A673 (cell line): ENCODE measurements at regions not wholly inside any gene's neighbourhood (a gene's known extent, or its start where the extent isn't known, plus 50 kb on each side); places are given as distances from the start of the nearest gene placed in this dataset.

Source experiments
- BruUV-seq: library from RNA; stranded (reverse); fragments of 400-500 nt; replicated peaks from 2 replicates; lab custom pipeline; 2021; lab: Mats Ljungman, UMichigan
- CTCF ChIA-PET: fragments of 300-600 bp; sonication (Branson Sonifier 250); formaldehyde crosslinking; loops from one replicate; lab custom pipeline; 2022; ENCODE audit warnings: antibody characterized with exemption; lab: Charles Lee
- POLR2A ChIA-PET: fragments of 300-600 bp; sonication (Branson Sonifier 250); formaldehyde crosslinking; loops from one replicate; lab custom pipeline; 2022; ENCODE audit warnings: antibody characterized with exemption; ENCODE audit not compliant: low non-redundant PET; lab: Charles Lee
- DNase-seq: peaks from one replicate; pipeline ENCODE4 v3.0.0-alpha.2; 2015; ENCODE audit warnings: low spot score
- H3K27ac ChIP-seq: fragments of 200-600 bp; sonication (generic); 2 replicates; pipeline ENCODE4 v1.5.1; 2016; ENCODE audit warnings: mixed run types, low read depth, mild to moderate bottlenecking, mixed read lengths, antibody characterized with exemption, low read length; ENCODE audit not compliant: poor library complexity, severe bottlenecking
- H3K27me3 ChIP-seq: fragments of 200-600 bp; sonication (generic); replicated peaks from 2 replicates; pipeline ENCODE4 v1.6.1; 2017; ENCODE audit warnings: mixed run types, low read depth, mild to moderate bottlenecking, mixed read lengths, antibody characterized with exemption, low read length; ENCODE audit not compliant: insufficient read depth, poor library complexity
- H3K36me3 ChIP-seq: fragments of 200-600 bp; sonication (generic); 2 replicates; pipeline ENCODE4 v1.6.1; 2016; ENCODE audit warnings: mixed run types, mild to moderate bottlenecking, mixed read lengths, antibody characterized with exemption, low read length; ENCODE audit not compliant: insufficient read depth, poor library complexity, severe bottlenecking
- H3K4me1 ChIP-seq: fragments of 200-600 bp; sonication (generic); 2 replicates; pipeline ENCODE4 v1.6.1; 2017; ENCODE audit warnings: mixed run types, mild to moderate bottlenecking, mixed read lengths, antibody characterized with exemption, low read length; ENCODE audit not compliant: insufficient read depth, poor library complexity, severe bottlenecking
- H3K4me3 ChIP-seq: fragments of 200-600 bp; sonication (generic); 2 replicates; pipeline ENCODE4 v1.5.1; 2016; ENCODE audit warnings: low read depth, mixed run types, mild to moderate bottlenecking, mixed read lengths, low read length; ENCODE audit not compliant: poor library complexity, severe bottlenecking
- H3K9me3 ChIP-seq: fragments of 200-600 bp; sonication (generic); 2 replicates; pipeline ENCODE4 v1.6.1; 2016; ENCODE audit warnings: mixed run types, low read depth, mild to moderate bottlenecking, mixed read lengths, antibody characterized with exemption, low read length; ENCODE audit not compliant: poor library complexity, severe bottlenecking
- EZH2 ChIP-seq: fragments of 200-600 bp; sonication (generic); IDR thresholded peaks from 2 replicates; pipeline ENCODE4 v1.6.1; 2017; ENCODE audit warnings: borderline replicate concordance, low read depth, mild to moderate bottlenecking, mixed read lengths, antibody characterized with exemption, low read length; ENCODE audit not compliant: poor library complexity, severe bottlenecking
- intact Hi-C: fragments of 100-400 bp; cut with micrococcal nuclease; formaldehyde crosslinking; loops from one replicate; pipeline ENCODE4 v1.10.0; 2022; ENCODE audit not compliant: unreplicated experiment
- TF ChIP-seq, protein P1 (sequence below): fragments of 300-800, 200-600 bp; sonication (generic); conservative IDR thresholded peaks from 2 replicates; pipeline ENCODE4 v1.5.1; 2017; ENCODE audit warnings: low read depth, mild to moderate bottlenecking, antibody characterized with exemption, low read length, moderate library complexity, mixed read lengths

DNA sequence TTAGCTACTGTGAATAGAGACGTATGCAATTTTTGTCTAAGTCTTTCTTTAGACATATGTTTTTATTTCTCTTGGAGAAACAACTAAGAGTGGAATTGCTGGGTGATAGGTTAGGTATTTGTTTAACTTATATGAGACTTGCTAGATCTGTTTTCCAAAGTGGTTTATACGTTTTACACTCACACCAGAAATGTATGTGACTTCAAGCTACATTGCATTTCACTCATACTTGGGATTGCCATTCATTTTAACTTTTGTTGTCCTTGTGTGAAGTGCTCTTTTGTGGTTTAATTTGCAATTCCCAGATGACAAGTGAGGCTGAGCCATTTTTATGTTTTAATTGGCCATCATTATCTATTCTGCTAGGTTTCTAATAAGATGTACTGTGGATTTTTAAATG lies 817.2 kb downstream of the GLUD2 start:
- Histone ChIP-seq H3K4me3 (no peak overlapping the region), H3K4me1 (no peaks in the 10 kb centered on the region), H3K9me3 (no peaks in the 10 kb centered on the region), H3K27ac (no peak overlapping the region), H3K27me3 (no peaks in the 10 kb centered on the region), H3K36me3 (no peaks in the 10 kb centered on the region)
- POLR2A ChIA-PET = no interaction called here
- DNase-seq = no peak
- CTCF ChIA-PET = no interaction called here
- no peak for TF ChIP-seq EZH2
- TF ChIP-seq, protein P1, sequence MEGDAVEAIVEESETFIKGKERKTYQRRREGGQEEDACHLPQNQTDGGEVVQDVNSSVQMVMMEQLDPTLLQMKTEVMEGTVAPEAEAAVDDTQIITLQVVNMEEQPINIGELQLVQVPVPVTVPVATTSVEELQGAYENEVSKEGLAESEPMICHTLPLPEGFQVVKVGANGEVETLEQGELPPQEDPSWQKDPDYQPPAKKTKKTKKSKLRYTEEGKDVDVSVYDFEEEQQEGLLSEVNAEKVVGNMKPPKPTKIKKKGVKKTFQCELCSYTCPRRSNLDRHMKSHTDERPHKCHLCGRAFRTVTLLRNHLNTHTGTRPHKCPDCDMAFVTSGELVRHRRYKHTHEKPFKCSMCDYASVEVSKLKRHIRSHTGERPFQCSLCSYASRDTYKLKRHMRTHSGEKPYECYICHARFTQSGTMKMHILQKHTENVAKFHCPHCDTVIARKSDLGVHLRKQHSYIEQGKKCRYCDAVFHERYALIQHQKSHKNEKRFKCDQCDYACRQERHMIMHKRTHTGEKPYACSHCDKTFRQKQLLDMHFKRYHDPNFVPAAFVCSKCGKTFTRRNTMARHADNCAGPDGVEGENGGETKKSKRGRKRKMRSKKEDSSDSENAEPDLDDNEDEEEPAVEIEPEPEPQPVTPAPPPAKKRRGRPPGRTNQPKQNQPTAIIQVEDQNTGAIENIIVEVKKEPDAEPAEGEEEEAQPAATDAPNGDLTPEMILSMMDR = no peak
- intact Hi-C loops = no loop called here
- BruUV-seq = no TSS peak

GRCh38 chrX:121869876-121870477 lies 822.6 kb downstream of the GLUD2 start:
- Histone ChIP-seq H3K4me1 (no peaks in the 10 kb centered on the region), H3K27me3 (no peaks in the 10 kb centered on the region), H3K27ac (no peak overlapping the region), H3K4me3 (no peak overlapping the region), H3K36me3 (no peaks in the 10 kb centered on the region), H3K9me3 (no peaks in the 10 kb centered on the region)
- BruUV-seq = no TSS peak
- POLR2A ChIA-PET = no interaction called here
- intact Hi-C loops = no loop called here
- CTCF ChIA-PET = no interaction called here
- TF ChIP-seq, protein P1 = no peak
- no peak for TF ChIP-seq EZH2
- DNase-seq = no peak

GRCh38 chrX:121871122-121871521 lies 823.7 kb downstream of the GLUD2 start:
- intact Hi-C loops = no loop called here
- no peak overlapping the region for H3K27ac ChIP-seq
- no peaks in the 10 kb centered on the region for H3K9me3 ChIP-seq
- POLR2A ChIA-PET = no interaction called here
- H3K27me3 ChIP-seq = no peaks in the 10 kb centered on the region
- CTCF ChIA-PET = no interaction called here
- no peaks in the 10 kb centered on the region for H3K36me3 ChIP-seq
- H3K4me3 ChIP-seq = no peak overlapping the region
- peaks cover 8% of the 10 kb centered on the region for H3K4me1 ChIP-seq
- TF ChIP-seq, protein P1 = no peak
- TF ChIP-seq EZH2 = no peak
- BruUV-seq = no TSS peak
- DNase-seq = no peak
